Parathyroid adenoma (tissue), 2 donors: ENCODE measurements at regions not wholly inside any gene's neighbourhood (a gene's known extent, or its start where the extent isn't known, plus 50 kb on each side); places are given as distances from the start of the nearest gene placed in this dataset.

ENCODE experiments used
- H2AFZ ChIP-seq: fragments of 300-600 bp; sonication (generic); one replicate; pipeline ENCODE4 v1.7.0; 2017; ENCODE audit warnings: antibody characterized with exemption, mild to moderate bottlenecking
- H3K27ac ChIP-seq: fragments of 300-600 bp; sonication (generic); one replicate; pipeline ENCODE4 v1.7.0; 2017
- H3K27me3 ChIP-seq: fragments of 300-600 bp; sonication (generic); one replicate; pipeline ENCODE4 v1.7.0; 2017; ENCODE audit warnings: low read length; ENCODE audit not compliant: control insufficient read depth, insufficient read depth
- H3K36me3 ChIP-seq: fragments of 300-600 bp; sonication (generic); one replicate; pipeline ENCODE4 v1.7.0; 2017; ENCODE audit warnings: low read length; ENCODE audit not compliant: control insufficient read depth, insufficient read depth
- H3K4me1 ChIP-seq: fragments of 300-600 bp; sonication (generic); one replicate; pipeline ENCODE4 v1.7.0; 2017; ENCODE audit warnings: control low read depth
- H3K4me2 ChIP-seq: fragments of 300-600 bp; sonication (generic); one replicate; pipeline ENCODE4 v1.7.0; 2017; ENCODE audit warnings: low read length
- H3K4me3 ChIP-seq: fragments of 300-600 bp; sonication (generic); one replicate; pipeline ENCODE4 v1.7.0; 2017; ENCODE audit warnings: low read depth, low read length
- H3K79me2 ChIP-seq: fragments of 300-600 bp; sonication (generic); one replicate; pipeline ENCODE4 v1.7.0; 2017; ENCODE audit warnings: control low read depth
- H3K9ac ChIP-seq: fragments of 300-600 bp; sonication (generic); one replicate; pipeline ENCODE4 v1.7.0; 2017; ENCODE audit warnings: mild to moderate bottlenecking
- H3K9me3 ChIP-seq: fragments of 300-600 bp; sonication (generic); one replicate; pipeline ENCODE4 v1.7.0; 2017; ENCODE audit warnings: low read length; ENCODE audit not compliant: control insufficient read depth
- CTCF ChIP-seq: fragments of 300-600 bp; sonication (generic); IDR thresholded peaks from one replicate; pipeline ENCODE4 v1.7.0; 2017; ENCODE audit warnings: antibody characterized with exemption, mild to moderate bottlenecking
- donor health status: primary hyperparathyroidism.

GRCh38 chr9:28443461-28443860 lies 870.2 kb upstream of the C9orf72 start:
- H3K36me3 ChIP-seq: no peaks in the 10 kb centered on the region
- H3K9me3 ChIP-seq: no peaks in the 10 kb centered on the region
- no peak overlapping the region for H3K9ac ChIP-seq
- H3K27ac ChIP-seq: no peak overlapping the region
- no peak for TF ChIP-seq CTCF
- H2AFZ ChIP-seq: no peak overlapping the region
- H3K4me1 ChIP-seq: no peaks in the 10 kb centered on the region
- H3K27me3 ChIP-seq: no peaks in the 10 kb centered on the region
- H3K79me2 ChIP-seq: no peaks in the 10 kb centered on the region
- no peak overlapping the region for H3K4me3 ChIP-seq
- H3K4me2 ChIP-seq: no peak overlapping the region

- Histone ChIP-seq H3K4me1 (no peaks in the 10 kb centered on the region), H3K36me3 (no peaks in the 10 kb centered on the region), H2AFZ (no peak overlapping the region), H3K9me3 (no peaks in the 10 kb centered on the region), H3K79me2 (no peaks in the 10 kb centered on the region), H3K9ac (no peak overlapping the region), H3K4me3 (no peak overlapping the region), H3K27me3 (no peaks in the 10 kb centered on the region), H3K4me2 (no peak overlapping the region), H3K27ac (no peak overlapping the region)
- no peak for TF ChIP-seq CTCF
Observed at GRCh38 chr9:28444637-28445036, 871.4 kb upstream of the C9orf72 start.

- H3K9me3 ChIP-seq: no peaks in the 10 kb centered on the region
- no peak overlapping the region for H3K4me3 ChIP-seq
- TF ChIP-seq CTCF: no peak
- H3K27ac ChIP-seq: no peak overlapping the region
- no peak overlapping the region for H2AFZ ChIP-seq
- H3K79me2 ChIP-seq: no peaks in the 10 kb centered on the region
- no peaks in the 10 kb centered on the region for H3K36me3 ChIP-seq
- H3K9ac ChIP-seq: no peak overlapping the region
- no peak overlapping the region for H3K4me2 ChIP-seq
- H3K27me3 ChIP-seq: no peaks in the 10 kb centered on the region
- no peaks in the 10 kb centered on the region for H3K4me1 ChIP-seq
Observed at GRCh38 chr9:28445211-28445610, 871.9 kb upstream of the C9orf72 start.

- no peaks in the 10 kb centered on the region for H3K9me3 ChIP-seq
- H3K4me3 ChIP-seq: no peak overlapping the region
- no peaks in the 10 kb centered on the region for H3K79me2 ChIP-seq
- no peak overlapping the region for H3K9ac ChIP-seq
- H3K36me3 ChIP-seq: no peaks in the 10 kb centered on the region
- H3K4me1 ChIP-seq: no peaks in the 10 kb centered on the region
- no peak for TF ChIP-seq CTCF
- no peak overlapping the region for H3K27ac ChIP-seq
- H3K4me2 ChIP-seq: no peak overlapping the region
- no peaks in the 10 kb centered on the region for H3K27me3 ChIP-seq
- no peak overlapping the region for H2AFZ ChIP-seq
Observed at GRCh38 chr9:28453918-28454317, 880.6 kb upstream of the C9orf72 start.

GRCh38 chr9:28456861-28457260 lies 883.6 kb upstream of the C9orf72 start:
- Histone ChIP-seq H3K27me3 (no peaks in the 10 kb centered on the region), H3K4me1 (no peaks in the 10 kb centered on the region), H3K9ac (no peak overlapping the region), H3K36me3 (no peaks in the 10 kb centered on the region), H2AFZ (no peak overlapping the region), H3K4me3 (no peak overlapping the region), H3K27ac (no peak overlapping the region), H3K9me3 (no peaks in the 10 kb centered on the region), H3K4me2 (no peak overlapping the region), H3K79me2 (no peaks in the 10 kb centered on the region)
- TF ChIP-seq CTCF: no peak
